HCT116 (cell line): ENCODE measurements at regions not wholly inside any gene's neighbourhood (a gene's known extent, or its start where the extent isn't known, plus 50 kb on each side); places are given as distances from the start of the nearest gene placed in this dataset.

Experiments used
- ATAC-seq: fragments of 200-7000 bp; cut with Tn5 transposase; 2 replicates; pipeline ENCODE4 v1.9.1; 2020; ENCODE audit warnings: mild to moderate bottlenecking, moderate library complexity
- BruUV-seq: library from RNA; stranded (reverse); fragments of 400-500 nt; replicated peaks from 2 replicates; lab custom pipeline; 2021; lab: Mats Ljungman, UMichigan
- CTCF ChIA-PET: fragments of 300-600 bp; sonication (Branson Sonifier 250); formaldehyde crosslinking; loops from one replicate; lab custom pipeline; 2021; ENCODE audit warnings: antibody characterized with exemption; lab: Charles Lee
- POLR2A ChIA-PET: fragments of 300-600, 350-600 bp; sonication (Branson Sonifier 250); formaldehyde crosslinking; loops from one replicate; lab custom pipeline; 2021; ENCODE audit warnings: antibody characterized with exemption; lab: Charles Lee
- RAD21 ChIA-PET, 2 experiments: fragments of 300-600 bp; sonication (Branson Sonifier 250); formaldehyde crosslinking; loops; one replicate each; lab custom pipeline; 2023; ENCODE audit warnings: low total read pairs in 2 of 2; ENCODE audit not compliant: uncharacterized antibody in 2 of 2, unreplicated experiment in 2 of 2, low non-redundant PET in 1 of 2; lab: Charles Lee
- DNase-seq: peaks from one replicate; pipeline ENCODE4 v3.0.0-alpha.2; 2010; ENCODE audit warnings: low read depth, low spot score
- H2AFZ ChIP-seq: fragments of 200-600 bp; shearing (Covaris generic), sonication (generic); 2 replicates; pipeline ENCODE4 v1.6.1; 2017; ENCODE audit warnings: low read depth, mixed run types, mixed read lengths, antibody characterized with exemption, low read length; ENCODE audit not compliant: poor library complexity, severe bottlenecking
- H3K27ac ChIP-seq: 2 replicates; pipeline ENCODE4 v1.5.1; 2012; ENCODE audit warnings: low read depth, low read length
- H3K27me3 ChIP-seq: fragments of 200-600 bp; sonication (generic); 2 replicates; pipeline ENCODE4 v1.6.1; 2016; ENCODE audit warnings: mixed run types, low read length, mixed read lengths; ENCODE audit not compliant: insufficient read depth
- H3K36me3 ChIP-seq, 2 experiments: fragments of 200-500 bp in 1 of 2; fragments of 200-600 bp in 1 of 2; sonication (Bioruptor generic) in 1 of 2; sonication (generic) in 1 of 2; 2 replicates each; pipeline versions ENCODE4 v1.5.1 to v1.6.1; 2014 to 2016; ENCODE audit warnings: low read length in 2 of 2, inconsistent platforms in 1 of 2, mixed read lengths in 1 of 2, mixed run types in 1 of 2; ENCODE audit not compliant: insufficient read depth in 2 of 2, control insufficient read depth in 1 of 2
- H3K4me1 ChIP-seq, 2 experiments: fragments of 200-600 bp in 1 of 2; sonication (generic) in 1 of 2; 2 replicates each; pipeline versions ENCODE4 v1.5.1 to v1.6.1; 2012 to 2017; ENCODE audit warnings: low read length in 2 of 2, inconsistent platforms in 1 of 2, mild to moderate bottlenecking in 1 of 2, mixed read lengths in 1 of 2, mixed run types in 1 of 2, moderate library complexity in 1 of 2; ENCODE audit not compliant: insufficient read depth in 2 of 2, control insufficient read depth in 1 of 2
- H3K4me2 ChIP-seq: fragments of 200-600 bp; sonication (generic); 2 replicates; pipeline ENCODE4 v1.6.1; 2017; ENCODE audit warnings: mixed run types, low read length, mixed read lengths
- H3K4me3 ChIP-seq, 2 experiments: fragments of 200-600 bp in 1 of 2; sonication (generic) in 1 of 2; replicated peaks in 1 of 2; 2 replicates each; pipeline ENCODE4 v1.5.1; 2011 to 2016; ENCODE audit warnings: low read length in 2 of 2, control low read depth in 1 of 2, low read depth in 1 of 2, mild to moderate bottlenecking in 1 of 2, mixed read lengths in 1 of 2, mixed run types in 1 of 2
- H3K79me2 ChIP-seq: fragments of 200-600 bp; sonication (generic); 2 replicates; pipeline ENCODE4 v1.6.1; 2017; ENCODE audit warnings: mild to moderate bottlenecking, mixed run types, low read length, moderate library complexity, mixed read lengths; ENCODE audit not compliant: insufficient read depth
- H3K9ac ChIP-seq: fragments of 200-600 bp; sonication (generic); 2 replicates; pipeline ENCODE4 v1.6.1; 2016; ENCODE audit warnings: low read length, mixed read lengths
- H3K9me2 ChIP-seq: fragments of 200-600 bp; sonication (generic), shearing (Covaris generic); 2 replicates; pipeline ENCODE4 v1.6.1; 2017; ENCODE audit warnings: mixed run types, mild to moderate bottlenecking, moderate library complexity; ENCODE audit not compliant: insufficient read depth
- H3K9me3 ChIP-seq, 2 experiments: fragments of 200-500 bp in 1 of 2; fragments of 200-600 bp in 1 of 2; sonication (Bioruptor generic) in 1 of 2; sonication (generic) in 1 of 2; 2 replicates each; pipeline ENCODE4 v1.6.1; 2014 to 2017; ENCODE audit warnings: low read length in 2 of 2, mixed read lengths in 2 of 2, inconsistent platforms in 1 of 2, low read depth in 1 of 2, mild to moderate bottlenecking in 1 of 2, mixed run types in 1 of 2, moderate library complexity in 1 of 2; ENCODE audit not compliant: control insufficient read depth in 1 of 2, insufficient read depth in 1 of 2
- H4K20me1 ChIP-seq: fragments of 200-600 bp; sonication (generic), shearing (Covaris generic); 2 replicates; pipeline ENCODE4 v1.6.1; 2017; ENCODE audit warnings: mixed run types, mild to moderate bottlenecking, moderate library complexity; ENCODE audit not compliant: insufficient read depth
- CBX3 ChIP-seq: IDR thresholded peaks from 2 replicates; pipeline ENCODE4 v1.6.1; 2012; ENCODE audit warnings: low read depth
- CEBPB ChIP-seq: IDR thresholded peaks from 2 replicates; pipeline ENCODE4 v1.6.1; 2012; ENCODE audit warnings: low read depth
- ELF1 ChIP-seq: IDR thresholded peaks from 2 replicates; pipeline ENCODE4 v1.6.1; 2012; ENCODE audit warnings: low read depth, borderline replicate concordance
- EZH2 ChIP-seq: fragments of 200-600 bp; sonication (generic); IDR thresholded peaks from 2 replicates; pipeline ENCODE4 v1.6.1; 2017; ENCODE audit warnings: antibody characterized with exemption, mixed run types
- EZH2phosphoT487 ChIP-seq: fragments of 200-600 bp; IDR thresholded peaks from 2 replicates; pipeline ENCODE4 v1.6.1; 2018; ENCODE audit warnings: antibody characterized with exemption, borderline replicate concordance
- FOSL1 ChIP-seq: IDR thresholded peaks from 2 replicates; pipeline ENCODE4 v1.6.1; 2012; ENCODE audit warnings: low read depth
- JUND ChIP-seq: IDR thresholded peaks from 2 replicates; pipeline ENCODE4 v1.6.1; 2012
- POLR2A ChIP-seq: IDR thresholded peaks from 2 replicates; pipeline ENCODE4 v1.7.0; 2011; ENCODE audit warnings: borderline replicate concordance; ENCODE audit not compliant: insufficient read depth, insufficient read length; ENCODE audit errors: extremely low read depth
- POLR2AphosphoS5 ChIP-seq: IDR thresholded peaks from 2 replicates; pipeline ENCODE4 v1.6.1; 2011; ENCODE audit warnings: mild to moderate bottlenecking, low read depth, low read length, moderate library complexity
- SIN3A ChIP-seq: IDR thresholded peaks from 2 replicates; pipeline ENCODE4 v1.6.1; 2012; ENCODE audit warnings: low read depth
- SP1 ChIP-seq: IDR thresholded peaks from 2 replicates; pipeline ENCODE4 v1.6.1; 2012; ENCODE audit warnings: low read depth
- TCF7L2 ChIP-seq: IDR thresholded peaks from 2 replicates; pipeline ENCODE4 v1.7.0; 2011; ENCODE audit warnings: borderline replicate concordance, inconsistent platforms; ENCODE audit not compliant: insufficient read depth, insufficient read length; ENCODE audit errors: extremely low read depth
- YY1 ChIP-seq: IDR thresholded peaks from 2 replicates; pipeline ENCODE4 v1.6.1; 2011; ENCODE audit warnings: low read length, low read depth, moderate library complexity, mild to moderate bottlenecking; ENCODE audit not compliant: insufficient replicate concordance; ENCODE audit errors: extremely low read depth
- ZFX ChIP-seq: fragments of 450-650 bp; IDR thresholded peaks from 2 replicates; pipeline ENCODE4 v1.6.1; 2017
- ZNF274 ChIP-seq: fragments of 200-500 bp; sonication (Bioruptor generic); IDR thresholded peaks from 2 replicates; pipeline ENCODE4 v1.6.1; 2014; ENCODE audit warnings: mild to moderate bottlenecking, low read depth, low read length, inconsistent platforms
- intact Hi-C: fragments of 100-400 bp; cut with micrococcal nuclease; formaldehyde crosslinking; loops from 2 replicates; pipeline ENCODE4 v1.10.0; 2022
- TF ChIP-seq, protein P1 (sequence below): IDR thresholded peaks from 2 replicates; pipeline ENCODE4 v1.6.1; 2012; ENCODE audit warnings: low read depth
- TF ChIP-seq, protein P2 (sequence below): IDR thresholded peaks from 2 replicates; pipeline ENCODE4 v1.6.1; 2012
- TF ChIP-seq, protein P3 (sequence below): IDR thresholded peaks from 2 replicates; pipeline ENCODE4 v1.6.1; 2012
- TF ChIP-seq, protein P4 (sequence below): IDR thresholded peaks from 2 replicates; pipeline ENCODE4 v1.6.1; 2011; ENCODE audit warnings: mild to moderate bottlenecking, low read length, moderate library complexity; ENCODE audit not compliant: insufficient replicate concordance; ENCODE audit errors: extremely low read depth
- TF ChIP-seq, protein P5 (sequence below), 3 experiments: fragments of 200-600 bp in 1 of 3; sonication (generic) in 1 of 3; IDR thresholded peaks in 2 of 3; conservative IDR thresholded peaks in 1 of 3; 2 replicates each; pipeline ENCODE4 v1.5.1; 2012 to 2017; ENCODE audit warnings: low read depth in 2 of 3, low read length in 2 of 3, antibody characterized with exemption in 1 of 3, borderline replicate concordance in 1 of 3, control low read depth in 1 of 3, mild to moderate bottlenecking in 1 of 3, mixed read lengths in 1 of 3, mixed run types in 1 of 3, moderate library complexity in 1 of 3; ENCODE audit not compliant: insufficient read depth in 1 of 3

DNA sequence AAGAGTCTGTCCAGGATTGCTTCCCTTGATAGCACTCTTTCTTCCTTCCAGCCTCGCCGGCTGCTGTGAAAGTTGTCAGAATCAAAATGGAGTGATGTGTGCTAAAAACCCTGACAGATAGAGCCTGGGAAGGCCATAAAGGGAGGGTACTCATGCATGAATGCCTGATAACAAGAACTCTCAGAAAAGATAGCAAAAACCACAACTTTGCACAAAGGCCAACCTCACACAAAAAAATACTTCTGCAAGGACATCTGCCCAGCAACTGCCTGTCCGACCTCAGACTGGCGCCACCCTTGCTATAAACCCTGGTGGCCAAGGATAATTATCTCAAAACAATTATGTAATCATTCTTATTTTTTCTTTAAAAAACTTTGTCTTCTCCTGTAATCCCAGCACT lies 133.2 kb upstream of the SVIL start:
- no peak for DNase-seq
- Histone ChIP-seq H4K20me1 (no peaks in the 10 kb centered on the region), H3K27ac (no peak overlapping the region), H3K79me2 (no peaks in the 10 kb centered on the region), H3K27me3 (no peaks in the 10 kb centered on the region), H3K9me3 (no peaks in the 10 kb centered on the region), H3K4me2 (no peak overlapping the region)
- intact Hi-C loops: no loop called here
- POLR2A ChIA-PET: no interaction called here
- TF ChIP-seq POLR2A: no peak
- TF ChIP-seq ELF1: no peak
- no peak for TF ChIP-seq SP1
- no peak for TF ChIP-seq EZH2phosphoT487
- TF ChIP-seq, protein P1, sequence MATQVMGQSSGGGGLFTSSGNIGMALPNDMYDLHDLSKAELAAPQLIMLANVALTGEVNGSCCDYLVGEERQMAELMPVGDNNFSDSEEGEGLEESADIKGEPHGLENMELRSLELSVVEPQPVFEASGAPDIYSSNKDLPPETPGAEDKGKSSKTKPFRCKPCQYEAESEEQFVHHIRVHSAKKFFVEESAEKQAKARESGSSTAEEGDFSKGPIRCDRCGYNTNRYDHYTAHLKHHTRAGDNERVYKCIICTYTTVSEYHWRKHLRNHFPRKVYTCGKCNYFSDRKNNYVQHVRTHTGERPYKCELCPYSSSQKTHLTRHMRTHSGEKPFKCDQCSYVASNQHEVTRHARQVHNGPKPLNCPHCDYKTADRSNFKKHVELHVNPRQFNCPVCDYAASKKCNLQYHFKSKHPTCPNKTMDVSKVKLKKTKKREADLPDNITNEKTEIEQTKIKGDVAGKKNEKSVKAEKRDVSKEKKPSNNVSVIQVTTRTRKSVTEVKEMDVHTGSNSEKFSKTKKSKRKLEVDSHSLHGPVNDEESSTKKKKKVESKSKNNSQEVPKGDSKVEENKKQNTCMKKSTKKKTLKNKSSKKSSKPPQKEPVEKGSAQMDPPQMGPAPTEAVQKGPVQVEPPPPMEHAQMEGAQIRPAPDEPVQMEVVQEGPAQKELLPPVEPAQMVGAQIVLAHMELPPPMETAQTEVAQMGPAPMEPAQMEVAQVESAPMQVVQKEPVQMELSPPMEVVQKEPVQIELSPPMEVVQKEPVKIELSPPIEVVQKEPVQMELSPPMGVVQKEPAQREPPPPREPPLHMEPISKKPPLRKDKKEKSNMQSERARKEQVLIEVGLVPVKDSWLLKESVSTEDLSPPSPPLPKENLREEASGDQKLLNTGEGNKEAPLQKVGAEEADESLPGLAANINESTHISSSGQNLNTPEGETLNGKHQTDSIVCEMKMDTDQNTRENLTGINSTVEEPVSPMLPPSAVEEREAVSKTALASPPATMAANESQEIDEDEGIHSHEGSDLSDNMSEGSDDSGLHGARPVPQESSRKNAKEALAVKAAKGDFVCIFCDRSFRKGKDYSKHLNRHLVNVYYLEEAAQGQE: no peak
- TF ChIP-seq TCF7L2: no peak
- TF ChIP-seq, protein P2, sequence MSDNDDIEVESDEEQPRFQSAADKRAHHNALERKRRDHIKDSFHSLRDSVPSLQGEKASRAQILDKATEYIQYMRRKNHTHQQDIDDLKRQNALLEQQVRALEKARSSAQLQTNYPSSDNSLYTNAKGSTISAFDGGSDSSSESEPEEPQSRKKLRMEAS: no peak
- TF ChIP-seq, protein P3, sequence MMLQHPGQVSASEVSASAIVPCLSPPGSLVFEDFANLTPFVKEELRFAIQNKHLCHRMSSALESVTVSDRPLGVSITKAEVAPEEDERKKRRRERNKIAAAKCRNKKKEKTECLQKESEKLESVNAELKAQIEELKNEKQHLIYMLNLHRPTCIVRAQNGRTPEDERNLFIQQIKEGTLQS: no peak
- no peak for TF ChIP-seq FOSL1
- no peak for TF ChIP-seq CEBPB
- no peak for TF ChIP-seq ZNF274
- TF ChIP-seq, protein P4, sequence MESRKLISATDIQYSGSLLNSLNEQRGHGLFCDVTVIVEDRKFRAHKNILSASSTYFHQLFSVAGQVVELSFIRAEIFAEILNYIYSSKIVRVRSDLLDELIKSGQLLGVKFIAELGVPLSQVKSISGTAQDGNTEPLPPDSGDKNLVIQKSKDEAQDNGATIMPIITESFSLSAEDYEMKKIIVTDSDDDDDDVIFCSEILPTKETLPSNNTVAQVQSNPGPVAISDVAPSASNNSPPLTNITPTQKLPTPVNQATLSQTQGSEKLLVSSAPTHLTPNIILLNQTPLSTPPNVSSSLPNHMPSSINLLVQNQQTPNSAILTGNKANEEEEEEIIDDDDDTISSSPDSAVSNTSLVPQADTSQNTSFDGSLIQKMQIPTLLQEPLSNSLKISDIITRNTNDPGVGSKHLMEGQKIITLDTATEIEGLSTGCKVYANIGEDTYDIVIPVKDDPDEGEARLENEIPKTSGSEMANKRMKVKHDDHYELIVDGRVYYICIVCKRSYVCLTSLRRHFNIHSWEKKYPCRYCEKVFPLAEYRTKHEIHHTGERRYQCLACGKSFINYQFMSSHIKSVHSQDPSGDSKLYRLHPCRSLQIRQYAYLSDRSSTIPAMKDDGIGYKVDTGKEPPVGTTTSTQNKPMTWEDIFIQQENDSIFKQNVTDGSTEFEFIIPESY: no peak
- TF ChIP-seq POLR2AphosphoS5: no peak
- TF ChIP-seq ZFX: no peak
- TF ChIP-seq, protein P5, sequence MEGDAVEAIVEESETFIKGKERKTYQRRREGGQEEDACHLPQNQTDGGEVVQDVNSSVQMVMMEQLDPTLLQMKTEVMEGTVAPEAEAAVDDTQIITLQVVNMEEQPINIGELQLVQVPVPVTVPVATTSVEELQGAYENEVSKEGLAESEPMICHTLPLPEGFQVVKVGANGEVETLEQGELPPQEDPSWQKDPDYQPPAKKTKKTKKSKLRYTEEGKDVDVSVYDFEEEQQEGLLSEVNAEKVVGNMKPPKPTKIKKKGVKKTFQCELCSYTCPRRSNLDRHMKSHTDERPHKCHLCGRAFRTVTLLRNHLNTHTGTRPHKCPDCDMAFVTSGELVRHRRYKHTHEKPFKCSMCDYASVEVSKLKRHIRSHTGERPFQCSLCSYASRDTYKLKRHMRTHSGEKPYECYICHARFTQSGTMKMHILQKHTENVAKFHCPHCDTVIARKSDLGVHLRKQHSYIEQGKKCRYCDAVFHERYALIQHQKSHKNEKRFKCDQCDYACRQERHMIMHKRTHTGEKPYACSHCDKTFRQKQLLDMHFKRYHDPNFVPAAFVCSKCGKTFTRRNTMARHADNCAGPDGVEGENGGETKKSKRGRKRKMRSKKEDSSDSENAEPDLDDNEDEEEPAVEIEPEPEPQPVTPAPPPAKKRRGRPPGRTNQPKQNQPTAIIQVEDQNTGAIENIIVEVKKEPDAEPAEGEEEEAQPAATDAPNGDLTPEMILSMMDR (IDR thresholded peaks at IDR 0.05 in 2 of 3, conservative IDR thresholded peaks at IDR 0.05 in 1 of 3; ENCODE audit: borderline replicate concordance in 1 of 3, insufficient read depth in 1 of 3, low read depth in 2 of 3, low read length in 2 of 3): no peak
- TF ChIP-seq CBX3: no peak
- no peak for TF ChIP-seq SIN3A
- TF ChIP-seq YY1: no peak
- TF ChIP-seq JUND: no peak
- no peak for TF ChIP-seq EZH2
- TF ChIP-seq, all 23 proteins: peak for 0
- Histone ChIP-seq H2AFZ (no peak overlapping the region), H3K36me3 (no peaks in the 10 kb centered on the region), H3K4me1 (no peaks in the 10 kb centered on the region), H3K9me2 (no peaks in the 10 kb centered on the region), H3K4me3 (no peak overlapping the region), H3K9ac (no peak overlapping the region)
- CTCF ChIA-PET: no interaction called here
- no peak for ATAC-seq
- RAD21 ChIA-PET: no interaction called here
- BruUV-seq: no TSS peak
